Left lung (tissue), 4 donors: ENCODE measurements at regions not wholly inside any gene's neighbourhood (a gene's known extent, or its start where the extent isn't known, plus 50 kb on each side); places are given as distances from the start of the nearest gene placed in this dataset.

Experiments used
- ATAC-seq: fragments of 200-7000 bp; cut with Tn5 transposase; one replicate; pipeline ENCODE4 v1.9.1; 2020; ENCODE audit warnings: moderate library complexity
- DNase-seq, 4 donors: peaks; one replicate each; pipeline ENCODE4 v3.0.0-alpha.2; 2013 to 2020
- H3K27ac ChIP-seq, 2 donors: fragments of 200-600 bp; sonication (generic) in 1 of 2; one replicate each; pipeline versions ENCODE4 v1.5.0 to v1.8.0; 2020 to 2021
- H3K27me3 ChIP-seq, 2 donors: fragments of 200-600 bp; sonication (generic) in 1 of 2; one replicate each; pipeline versions ENCODE4 v1.5.0 to v1.8.0; 2020 to 2021
- H3K36me3 ChIP-seq, 2 donors: fragments of 200-600 bp; sonication (generic) in 1 of 2; one replicate each; pipeline versions ENCODE4 v1.5.0 to v1.8.0; 2020 to 2021
- H3K4me1 ChIP-seq, 2 donors: fragments of 200-600 bp; one replicate each; pipeline ENCODE4 v1.8.0; 2021
- H3K4me3 ChIP-seq, 2 donors: fragments of 200-600 bp; sonication (generic) in 1 of 2; one replicate each; pipeline versions ENCODE4 v1.5.0 to v1.8.0; 2020 to 2021; ENCODE audit warnings: mild to moderate bottlenecking in 1 of 2
- H3K9me3 ChIP-seq, 2 donors: fragments of 200-600 bp; sonication (generic) in 1 of 2; one replicate each; pipeline versions ENCODE4 v1.5.0 to v1.8.0; 2020 to 2021
- CTCF ChIP-seq, 2 donors: fragments of 200-600 bp; sonication (generic) in 1 of 2; IDR thresholded peaks; one replicate each; pipeline versions ENCODE4 v1.5.0 to v1.8.0; 2021; ENCODE audit warnings: antibody characterized with exemption in 2 of 2
- intact Hi-C, 2 donors: fragments of 100-400 bp; cut with DNase I; formaldehyde crosslinking; loops; one replicate each; pipeline versions ENCODE4 v1.11.2 to v1.14.2; 2022
- donor health status: DM: no; HTN: yes; CAD: no.
- donor health status: DM: no; HTN: no; CAD: no.

- Histone ChIP-seq H3K9me3 (no peaks in the 10 kb centered on the region), H3K36me3 (no peaks in the 10 kb centered on the region), H3K4me1 (no peaks in the 10 kb centered on the region), H3K27me3 (no peaks in the 10 kb centered on the region), H3K27ac (no peak overlapping the region), H3K4me3 (no peak overlapping the region)
- no peak for TF ChIP-seq CTCF (IDR thresholded peaks at IDR 0.05)
- intact Hi-C loops, result no loop called here
- no peak for ATAC-seq
- DNase-seq, result no peak
Observed at GRCh38 chr5:155485386-155485785, 471.8 kb downstream of the KIF4B start.

- no peak for TF ChIP-seq CTCF (IDR thresholded peaks at IDR 0.05)
- Histone ChIP-seq H3K27ac (no peak overlapping the region), H3K27me3 (no peaks in the 10 kb centered on the region), H3K4me1 (no peaks in the 10 kb centered on the region), H3K36me3 (no peaks in the 10 kb centered on the region), H3K9me3 (no peaks in the 10 kb centered on the region), H3K4me3 (no peak overlapping the region)
- DNase-seq, result no peak
- no peak for ATAC-seq
- intact Hi-C loops, result no loop called here
Observed at GRCh38 chr5:155489949-155490348, 476.4 kb downstream of the KIF4B start.

- Histone ChIP-seq H3K4me3 (no peak overlapping the region), H3K9me3 (no peaks in the 10 kb centered on the region), H3K36me3 (no peaks in the 10 kb centered on the region), H3K27me3 (no peaks in the 10 kb centered on the region), H3K27ac (no peak overlapping the region), H3K4me1 (no peaks in the 10 kb centered on the region)
- intact Hi-C loops, result no loop called here
- no peak for TF ChIP-seq CTCF (IDR thresholded peaks at IDR 0.05)
- ATAC-seq (no peak), DNase-seq (no peak)
Observed at GRCh38 chr5:155492191-155492590, 478.6 kb downstream of the KIF4B start.

GRCh38 chr5:155504606-155505005, 491.1 kb downstream of the KIF4B start:
- no peaks in the 10 kb centered on the region for H3K36me3 ChIP-seq
- no peak for TF ChIP-seq CTCF (IDR thresholded peaks at IDR 0.05)
- H3K4me1 ChIP-seq, result no peaks in the 10 kb centered on the region
- H3K27me3 ChIP-seq, result no peaks in the 10 kb centered on the region
- DNase-seq (no peak), ATAC-seq (no peak)
- no peak overlapping the region for H3K27ac ChIP-seq
- no peak overlapping the region for H3K4me3 ChIP-seq
- intact Hi-C loops, result no loop called here
- no peaks in the 10 kb centered on the region for H3K9me3 ChIP-seq

- Histone ChIP-seq H3K27me3 (no peaks in the 10 kb centered on the region), H3K27ac (no peak overlapping the region), H3K4me3 (no peak overlapping the region), H3K4me1 (no peaks in the 10 kb centered on the region), H3K9me3 (no peaks in the 10 kb centered on the region), H3K36me3 (no peaks in the 10 kb centered on the region)
- intact Hi-C loops, result no loop called here
- ATAC-seq (no peak), DNase-seq (no peak)
- TF ChIP-seq CTCF (IDR thresholded peaks at IDR 0.05), result no peak
Observed at GRCh38 chr5:155507363-155507762, 493.8 kb downstream of the KIF4B start.
